ENCODE measurements at regions not wholly inside any gene's neighbourhood (a gene's known extent, or its start where the extent isn't known, plus 50 kb on each side); places are given as distances from the start of the nearest gene placed in this dataset.

GRCh38 chr12:131211340-131211938 lies 257.7 kb downstream of the ADGRD1 start:
- TF ChIP-seq, protein P1, sequence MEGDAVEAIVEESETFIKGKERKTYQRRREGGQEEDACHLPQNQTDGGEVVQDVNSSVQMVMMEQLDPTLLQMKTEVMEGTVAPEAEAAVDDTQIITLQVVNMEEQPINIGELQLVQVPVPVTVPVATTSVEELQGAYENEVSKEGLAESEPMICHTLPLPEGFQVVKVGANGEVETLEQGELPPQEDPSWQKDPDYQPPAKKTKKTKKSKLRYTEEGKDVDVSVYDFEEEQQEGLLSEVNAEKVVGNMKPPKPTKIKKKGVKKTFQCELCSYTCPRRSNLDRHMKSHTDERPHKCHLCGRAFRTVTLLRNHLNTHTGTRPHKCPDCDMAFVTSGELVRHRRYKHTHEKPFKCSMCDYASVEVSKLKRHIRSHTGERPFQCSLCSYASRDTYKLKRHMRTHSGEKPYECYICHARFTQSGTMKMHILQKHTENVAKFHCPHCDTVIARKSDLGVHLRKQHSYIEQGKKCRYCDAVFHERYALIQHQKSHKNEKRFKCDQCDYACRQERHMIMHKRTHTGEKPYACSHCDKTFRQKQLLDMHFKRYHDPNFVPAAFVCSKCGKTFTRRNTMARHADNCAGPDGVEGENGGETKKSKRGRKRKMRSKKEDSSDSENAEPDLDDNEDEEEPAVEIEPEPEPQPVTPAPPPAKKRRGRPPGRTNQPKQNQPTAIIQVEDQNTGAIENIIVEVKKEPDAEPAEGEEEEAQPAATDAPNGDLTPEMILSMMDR (IDR thresholded peaks at IDR 0.05; ENCODE audit: control extremely low read depth in 1 of 3, insufficient read depth in 1 of 3, low read depth in 1 of 3, low read length in 3 of 3), result no peak
- TF ChIP-seq, protein P2, sequence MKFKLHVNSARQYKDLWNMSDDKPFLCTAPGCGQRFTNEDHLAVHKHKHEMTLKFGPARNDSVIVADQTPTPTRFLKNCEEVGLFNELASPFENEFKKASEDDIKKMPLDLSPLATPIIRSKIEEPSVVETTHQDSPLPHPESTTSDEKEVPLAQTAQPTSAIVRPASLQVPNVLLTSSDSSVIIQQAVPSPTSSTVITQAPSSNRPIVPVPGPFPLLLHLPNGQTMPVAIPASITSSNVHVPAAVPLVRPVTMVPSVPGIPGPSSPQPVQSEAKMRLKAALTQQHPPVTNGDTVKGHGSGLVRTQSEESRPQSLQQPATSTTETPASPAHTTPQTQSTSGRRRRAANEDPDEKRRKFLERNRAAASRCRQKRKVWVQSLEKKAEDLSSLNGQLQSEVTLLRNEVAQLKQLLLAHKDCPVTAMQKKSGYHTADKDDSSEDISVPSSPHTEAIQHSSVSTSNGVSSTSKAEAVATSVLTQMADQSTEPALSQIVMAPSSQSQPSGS (IDR thresholded peaks at IDR 0.05; ENCODE audit: low read length), result no peak
- TF ChIP-seq EZH2 (IDR thresholded peaks at IDR 0.05; ENCODE audit: low read depth, low read length, severe bottlenecking) (no peak), GTF2F1 (IDR thresholded peaks at IDR 0.05; ENCODE audit: borderline replicate concordance, low read depth, low read length) (no peak)

Measured in H1 (cell line).